Neural cell (in vitro differentiated cells): ENCODE measurements at regions not wholly inside any gene's neighbourhood (a gene's known extent, or its start where the extent isn't known, plus 50 kb on each side); places are given as distances from the start of the nearest gene placed in this dataset.

Experiments used
- H2AFZ ChIP-seq: fragments of 200-600, 300-800 bp; sonication (generic), shearing (Covaris generic); 2 replicates; pipeline ENCODE4 v1.6.0; 2014; ENCODE audit warnings: low read depth, mild to moderate bottlenecking, antibody characterized with exemption, low read length, moderate library complexity
- H3F3A ChIP-seq: fragments of 200-600 bp; shearing (Covaris generic); 2 replicates; pipeline ENCODE4 v1.6.1; 2016; ENCODE audit warnings: mild to moderate bottlenecking, moderate library complexity, mixed read lengths, antibody characterized with exemption, low read length; ENCODE audit not compliant: insufficient read depth, poor library complexity, severe bottlenecking
- H3K27ac ChIP-seq: fragments of 200-600, 300-800 bp; sonication (generic), shearing (Covaris generic); 2 replicates; pipeline ENCODE4 v1.5.1; 2014; ENCODE audit warnings: mild to moderate bottlenecking, low read length, moderate library complexity
- H3K27me3 ChIP-seq: fragments of 300-800, 200-600 bp; sonication (generic), shearing (Covaris generic); 2 replicates; pipeline ENCODE4 v1.6.0; 2014; ENCODE audit warnings: mild to moderate bottlenecking, low read depth, low read length, moderate library complexity; ENCODE audit not compliant: insufficient read depth
- H3K36me3 ChIP-seq: fragments of 300-800, 200-600 bp; sonication (generic), shearing (Covaris generic); 2 replicates; pipeline ENCODE4 v1.5.1; 2014; ENCODE audit warnings: mild to moderate bottlenecking, antibody characterized with exemption, low read length, moderate library complexity; ENCODE audit not compliant: insufficient read depth
- H3K4me2 ChIP-seq: fragments of 300-800, 200-600 bp; sonication (generic), shearing (Covaris generic); 2 replicates; pipeline ENCODE4 v1.6.0; 2014; ENCODE audit warnings: mild to moderate bottlenecking, low read length
- H3K4me3 ChIP-seq: fragments of 300-800, 200-600 bp; sonication (generic), shearing (Covaris generic); 2 replicates; pipeline ENCODE4 v1.5.1; 2014; ENCODE audit warnings: mild to moderate bottlenecking, low read length, moderate library complexity
- H3K79me2 ChIP-seq: fragments of 200-600 bp; shearing (Covaris generic); replicated peaks from 2 replicates; pipeline ENCODE4 v1.6.0; 2014; ENCODE audit warnings: mild to moderate bottlenecking, low read length, moderate library complexity; ENCODE audit not compliant: insufficient read depth
- H3K9ac ChIP-seq: fragments of 300-800, 200-600 bp; sonication (generic), shearing (Covaris generic); 2 replicates; pipeline ENCODE4 v1.6.1; 2016; ENCODE audit warnings: mild to moderate bottlenecking, low read length, mixed read lengths
- H3K9me2 ChIP-seq: fragments of 200-600 bp; shearing (Covaris generic); 2 replicates; pipeline ENCODE4 v1.6.1; 2016; ENCODE audit warnings: mild to moderate bottlenecking, low read length, mixed read lengths; ENCODE audit not compliant: insufficient read depth
- H3K9me3 ChIP-seq: fragments of 200-600, 300-800 bp; sonication (generic), shearing (Covaris generic); 2 replicates; pipeline ENCODE4 v1.6.1; 2016; ENCODE audit warnings: mild to moderate bottlenecking, mixed run types, low read length, moderate library complexity, mixed read lengths
- H4K20me1 ChIP-seq: fragments of 200-600 bp; shearing (Covaris generic); 2 replicates; pipeline ENCODE4 v1.6.1; 2016; ENCODE audit warnings: mild to moderate bottlenecking, mixed run types; ENCODE audit not compliant: insufficient read depth
- CTCF ChIP-seq: fragments of 450-650 bp; IDR thresholded peaks from 2 replicates; pipeline ENCODE4 v1.5.1; 2014; ENCODE audit warnings: antibody characterized with exemption, mild to moderate bottlenecking, moderate library complexity; ENCODE audit not compliant: poor library complexity, severe bottlenecking
- EP300 ChIP-seq: fragments of 450-650 bp; conservative IDR thresholded peaks from 2 replicates; pipeline ENCODE4 v1.6.1; 2014; ENCODE audit warnings: antibody characterized with exemption, mild to moderate bottlenecking, moderate library complexity; ENCODE audit not compliant: poor library complexity, severe bottlenecking
- EZH2 ChIP-seq: fragments of 200-600, 300-800 bp; shearing (Covaris generic), sonication (generic); IDR thresholded peaks from 2 replicates; pipeline ENCODE4 v1.6.1; 2014; ENCODE audit warnings: antibody characterized with exemption, low read length, borderline replicate concordance, mild to moderate bottlenecking; ENCODE audit not compliant: insufficient read depth, poor library complexity, severe bottlenecking
- MXI1 ChIP-seq: fragments of 450-650 bp; conservative IDR thresholded peaks from 2 replicates; pipeline ENCODE4 v1.6.1; 2014; ENCODE audit warnings: antibody characterized with exemption, mild to moderate bottlenecking; ENCODE audit not compliant: poor library complexity, severe bottlenecking
- POLR2AphosphoS5 ChIP-seq: IDR thresholded peaks from 2 replicates; pipeline ENCODE4 v1.6.1; 2012
- RAD21 ChIP-seq: fragments of 450-650 bp; conservative IDR thresholded peaks from 2 replicates; pipeline ENCODE4 v1.6.1; 2014; ENCODE audit warnings: antibody characterized with exemption, mild to moderate bottlenecking, moderate library complexity
- REST ChIP-seq: IDR thresholded peaks from 2 replicates; pipeline ENCODE4 v1.6.1; 2012; ENCODE audit warnings: borderline replicate concordance
- SMC3 ChIP-seq: fragments of 450-650 bp; conservative IDR thresholded peaks from 2 replicates; pipeline ENCODE4 v1.6.1; 2014; ENCODE audit warnings: antibody characterized with exemption, mild to moderate bottlenecking, moderate library complexity; ENCODE audit not compliant: poor library complexity
- TAF1 ChIP-seq: IDR thresholded peaks from 2 replicates; pipeline ENCODE4 v1.6.1; 2012; ENCODE audit warnings: low read depth

- no peak overlapping the region for H3K4me2 ChIP-seq
- no peaks in the 10 kb centered on the region for H4K20me1 ChIP-seq
- no peaks in the 10 kb centered on the region for H3K36me3 ChIP-seq
- no peaks in the 10 kb centered on the region for H3K27me3 ChIP-seq
- no peaks in the 10 kb centered on the region for H3K79me2 ChIP-seq
- H2AFZ ChIP-seq = no peak overlapping the region
- no peaks in the 10 kb centered on the region for H3F3A ChIP-seq
- H3K9me3 ChIP-seq = no peaks in the 10 kb centered on the region
- H3K9ac ChIP-seq = no peak overlapping the region
- H3K9me2 ChIP-seq = no peaks in the 10 kb centered on the region
- H3K27ac ChIP-seq = no peak overlapping the region
- no peak for TF ChIP-seq SMC3
- TF ChIP-seq EZH2 = no peak
- TF ChIP-seq MXI1 = no peak
- TF ChIP-seq TAF1 = no peak
- TF ChIP-seq RAD21 = no peak
- TF ChIP-seq CTCF = no peak
- no peak for TF ChIP-seq POLR2AphosphoS5
- no peak for TF ChIP-seq REST
- TF ChIP-seq EP300 = no peak
- no peak overlapping the region for H3K4me3 ChIP-seq
Measured at GRCh38 chr1:4366091-4366490, 288.3 kb upstream of the AJAP1 start.

- Histone ChIP-seq H3K9me3 (no peaks in the 10 kb centered on the region), H2AFZ (no peak overlapping the region), H3K79me2 (no peaks in the 10 kb centered on the region), H3K9me2 (no peaks in the 10 kb centered on the region), H3K27me3 (no peaks in the 10 kb centered on the region), H3K27ac (no peak overlapping the region), H3K4me3 (no peak overlapping the region), H3K4me2 (no peak overlapping the region), H3F3A (no peaks in the 10 kb centered on the region), H4K20me1 (no peaks in the 10 kb centered on the region), H3K36me3 (no peaks in the 10 kb centered on the region), H3K9ac (no peak overlapping the region)
- TF ChIP-seq EP300 = no peak
- TF ChIP-seq POLR2AphosphoS5 = no peak
- no peak for TF ChIP-seq REST
- no peak for TF ChIP-seq EZH2
- no peak for TF ChIP-seq TAF1
- no peak for TF ChIP-seq CTCF
- TF ChIP-seq RAD21 = no peak
- no peak for TF ChIP-seq SMC3
- no peak for TF ChIP-seq MXI1
Measured at GRCh38 chr1:4367230-4367777, 287.1 kb upstream of the AJAP1 start.
